DMS53 (cell line): ENCODE measurements at regions not wholly inside any gene's neighbourhood (a gene's known extent, or its start where the extent isn't known, plus 50 kb on each side); places are given as distances from the start of the nearest gene placed in this dataset.
A peak's percentile ranks its signal among the peaks of the same experiment; 100 is the strongest.
"Not testable (repeated sequence)": the region's sequence is repeated elsewhere in the genome, so short reads cannot be mapped to it uniquely, and the experiment has no call there.

Source experiments
- DNase-seq: peaks from one replicate; lab custom pipeline; 2025; lab: John Stamatoyannopoulos, UW

GRCh38 chr5:58201922-58202648, 257.8 kb downstream of the PLK2 start:
- DNase-seq, result no peak

GRCh38 chr5:58200451-58200850, 259.4 kb downstream of the PLK2 start:
- DNase-seq, result no peak

- no peak for DNase-seq
Observed at GRCh38 chr5:58199087-58199486, 260.8 kb downstream of the PLK2 start.

- DNase-seq, result no peak
Observed at GRCh38 chr5:58198330-58198729, 261.6 kb downstream of the PLK2 start.

GRCh38 chr5:58197875-58198274, 262.0 kb downstream of the PLK2 start:
- no peak for DNase-seq

GRCh38 chr5:58191443-58191842, 268.4 kb downstream of the PLK2 start:
- no peak for DNase-seq

GRCh38 chr5:58188262-58188651, 271.6 kb downstream of the PLK2 start:
- peak; percentile 6 for DNase-seq

GRCh38 chr5:58187432-58188261, 272.2 kb downstream of the PLK2 start:
- DNase-seq, result no peak

GRCh38 chr5:58185801-58186200, 274.1 kb downstream of the PLK2 start:
- no peak for DNase-seq

GRCh38 chr5:58185397-58185796, 274.5 kb downstream of the PLK2 start:
- DNase-seq, result no peak

GRCh38 chr5:58184910-58185309, 275.0 kb downstream of the PLK2 start:
- DNase-seq, result no peak

GRCh38 chr5:58183786-58184085, 276.1 kb downstream of the PLK2 start:
- DNase-seq, result no peak

GRCh38 chr5:58183078-58183785, 276.7 kb downstream of the PLK2 start:
- no peak for DNase-seq

- DNase-seq, result no peak
Observed at GRCh38 chr5:58182287-58182841, 277.5 kb downstream of the PLK2 start.

GRCh38 chr5:58181578-58182286, 278.2 kb downstream of the PLK2 start:
- no peak for DNase-seq

GRCh38 chr5:58172946-58173345, 286.9 kb downstream of the PLK2 start:
- no peak for DNase-seq

- DNase-seq, result no peak
Observed at GRCh38 chr5:58165152-58165551, 294.7 kb downstream of the PLK2 start.

- DNase-seq, result not testable (repeated sequence)
Observed at GRCh38 chr5:58161889-58162288, 298.0 kb downstream of the PLK2 start.

GRCh38 chr5:58156973-58157701, 302.7 kb downstream of the PLK2 start:
- DNase-seq, result no peak

GRCh38 chr5:58156361-58156760, 303.5 kb downstream of the PLK2 start:
- no peak for DNase-seq

GRCh38 chr5:58153255-58153654, 306.6 kb downstream of the PLK2 start:
- DNase-seq, result peak; percentile 26
